HCT116 (cell line): ENCODE measurements at regions not wholly inside any gene's neighbourhood (a gene's known extent, or its start where the extent isn't known, plus 50 kb on each side); places are given as distances from the start of the nearest gene placed in this dataset.

ENCODE experiments used
- ATAC-seq: fragments of 200-7000 bp; cut with Tn5 transposase; 2 replicates; pipeline ENCODE4 v1.9.1; 2020; ENCODE audit warnings: mild to moderate bottlenecking, moderate library complexity
- BruUV-seq: library from RNA; stranded (reverse); fragments of 400-500 nt; replicated peaks from 2 replicates; lab custom pipeline; 2021; lab: Mats Ljungman, UMichigan
- CTCF ChIA-PET: fragments of 300-600 bp; sonication (Branson Sonifier 250); formaldehyde crosslinking; loops from one replicate; lab custom pipeline; 2021; ENCODE audit warnings: antibody characterized with exemption; lab: Charles Lee
- POLR2A ChIA-PET: fragments of 300-600, 350-600 bp; sonication (Branson Sonifier 250); formaldehyde crosslinking; loops from one replicate; lab custom pipeline; 2021; ENCODE audit warnings: antibody characterized with exemption; lab: Charles Lee
- RAD21 ChIA-PET, 2 experiments: fragments of 300-600 bp; sonication (Branson Sonifier 250); formaldehyde crosslinking; loops; one replicate each; lab custom pipeline; 2023; ENCODE audit warnings: low total read pairs in 2 of 2; ENCODE audit not compliant: uncharacterized antibody in 2 of 2, unreplicated experiment in 2 of 2, low non-redundant PET in 1 of 2; lab: Charles Lee
- DNase-seq: peaks from one replicate; pipeline ENCODE4 v3.0.0-alpha.2; 2010; ENCODE audit warnings: low read depth, low spot score
- H2AFZ ChIP-seq: fragments of 200-600 bp; shearing (Covaris generic), sonication (generic); 2 replicates; pipeline ENCODE4 v1.6.1; 2017; ENCODE audit warnings: low read depth, mixed run types, mixed read lengths, antibody characterized with exemption, low read length; ENCODE audit not compliant: poor library complexity, severe bottlenecking
- H3K27ac ChIP-seq: 2 replicates; pipeline ENCODE4 v1.5.1; 2012; ENCODE audit warnings: low read depth, low read length
- H3K27me3 ChIP-seq: fragments of 200-600 bp; sonication (generic); 2 replicates; pipeline ENCODE4 v1.6.1; 2016; ENCODE audit warnings: mixed run types, low read length, mixed read lengths; ENCODE audit not compliant: insufficient read depth
- H3K36me3 ChIP-seq, 2 experiments: fragments of 200-500 bp in 1 of 2; fragments of 200-600 bp in 1 of 2; sonication (Bioruptor generic) in 1 of 2; sonication (generic) in 1 of 2; 2 replicates each; pipeline versions ENCODE4 v1.5.1 to v1.6.1; 2014 to 2016; ENCODE audit warnings: low read length in 2 of 2, inconsistent platforms in 1 of 2, mixed read lengths in 1 of 2, mixed run types in 1 of 2; ENCODE audit not compliant: insufficient read depth in 2 of 2, control insufficient read depth in 1 of 2
- H3K4me1 ChIP-seq, 2 experiments: fragments of 200-600 bp in 1 of 2; sonication (generic) in 1 of 2; 2 replicates each; pipeline versions ENCODE4 v1.5.1 to v1.6.1; 2012 to 2017; ENCODE audit warnings: low read length in 2 of 2, inconsistent platforms in 1 of 2, mild to moderate bottlenecking in 1 of 2, mixed read lengths in 1 of 2, mixed run types in 1 of 2, moderate library complexity in 1 of 2; ENCODE audit not compliant: insufficient read depth in 2 of 2, control insufficient read depth in 1 of 2
- H3K4me2 ChIP-seq: fragments of 200-600 bp; sonication (generic); 2 replicates; pipeline ENCODE4 v1.6.1; 2017; ENCODE audit warnings: mixed run types, low read length, mixed read lengths
- H3K4me3 ChIP-seq, 2 experiments: fragments of 200-600 bp in 1 of 2; sonication (generic) in 1 of 2; replicated peaks in 1 of 2; 2 replicates each; pipeline ENCODE4 v1.5.1; 2011 to 2016; ENCODE audit warnings: low read length in 2 of 2, control low read depth in 1 of 2, low read depth in 1 of 2, mild to moderate bottlenecking in 1 of 2, mixed read lengths in 1 of 2, mixed run types in 1 of 2
- H3K79me2 ChIP-seq: fragments of 200-600 bp; sonication (generic); 2 replicates; pipeline ENCODE4 v1.6.1; 2017; ENCODE audit warnings: mild to moderate bottlenecking, mixed run types, low read length, moderate library complexity, mixed read lengths; ENCODE audit not compliant: insufficient read depth
- H3K9ac ChIP-seq: fragments of 200-600 bp; sonication (generic); 2 replicates; pipeline ENCODE4 v1.6.1; 2016; ENCODE audit warnings: low read length, mixed read lengths
- H3K9me2 ChIP-seq: fragments of 200-600 bp; sonication (generic), shearing (Covaris generic); 2 replicates; pipeline ENCODE4 v1.6.1; 2017; ENCODE audit warnings: mixed run types, mild to moderate bottlenecking, moderate library complexity; ENCODE audit not compliant: insufficient read depth
- H3K9me3 ChIP-seq, 2 experiments: fragments of 200-500 bp in 1 of 2; fragments of 200-600 bp in 1 of 2; sonication (Bioruptor generic) in 1 of 2; sonication (generic) in 1 of 2; 2 replicates each; pipeline ENCODE4 v1.6.1; 2014 to 2017; ENCODE audit warnings: low read length in 2 of 2, mixed read lengths in 2 of 2, inconsistent platforms in 1 of 2, low read depth in 1 of 2, mild to moderate bottlenecking in 1 of 2, mixed run types in 1 of 2, moderate library complexity in 1 of 2; ENCODE audit not compliant: control insufficient read depth in 1 of 2, insufficient read depth in 1 of 2
- H4K20me1 ChIP-seq: fragments of 200-600 bp; sonication (generic), shearing (Covaris generic); 2 replicates; pipeline ENCODE4 v1.6.1; 2017; ENCODE audit warnings: mixed run types, mild to moderate bottlenecking, moderate library complexity; ENCODE audit not compliant: insufficient read depth
- REST ChIP-seq: IDR thresholded peaks from 2 replicates; pipeline ENCODE4 v1.6.1; 2012; ENCODE audit warnings: low read depth
- ZNF274 ChIP-seq: fragments of 200-500 bp; sonication (Bioruptor generic); IDR thresholded peaks from 2 replicates; pipeline ENCODE4 v1.6.1; 2014; ENCODE audit warnings: mild to moderate bottlenecking, low read depth, low read length, inconsistent platforms
- intact Hi-C: fragments of 100-400 bp; cut with micrococcal nuclease; formaldehyde crosslinking; loops from 2 replicates; pipeline ENCODE4 v1.10.0; 2022
- TF ChIP-seq, protein P1 (sequence below): IDR thresholded peaks from 2 replicates; pipeline ENCODE4 v1.6.1; 2011; ENCODE audit warnings: mild to moderate bottlenecking, low read length, moderate library complexity; ENCODE audit not compliant: insufficient replicate concordance; ENCODE audit errors: extremely low read depth

- CTCF ChIA-PET = no interaction called here
- Histone ChIP-seq H3K79me2 (no peaks in the 10 kb centered on the region), H3K4me1 (no peaks in the 10 kb centered on the region), H3K36me3 (no peaks in the 10 kb centered on the region), H4K20me1 (no peaks in the 10 kb centered on the region), H3K4me3 (no peak overlapping the region), H3K27ac (no peak overlapping the region), H3K9me2 (no peaks in the 10 kb centered on the region), H3K9ac (no peak overlapping the region), H3K4me2 (no peak overlapping the region), H2AFZ (no peak overlapping the region), H3K27me3 (no peaks in the 10 kb centered on the region), H3K9me3 (peaks cover 0 to 27% of the 10 kb centered on the region in 2 experiments; a peak in 2 of 4 replicates)
- intact Hi-C loops = no loop called here
- TF ChIP-seq REST (no peak), ZNF274 (no peak)
- TF ChIP-seq, protein P1, sequence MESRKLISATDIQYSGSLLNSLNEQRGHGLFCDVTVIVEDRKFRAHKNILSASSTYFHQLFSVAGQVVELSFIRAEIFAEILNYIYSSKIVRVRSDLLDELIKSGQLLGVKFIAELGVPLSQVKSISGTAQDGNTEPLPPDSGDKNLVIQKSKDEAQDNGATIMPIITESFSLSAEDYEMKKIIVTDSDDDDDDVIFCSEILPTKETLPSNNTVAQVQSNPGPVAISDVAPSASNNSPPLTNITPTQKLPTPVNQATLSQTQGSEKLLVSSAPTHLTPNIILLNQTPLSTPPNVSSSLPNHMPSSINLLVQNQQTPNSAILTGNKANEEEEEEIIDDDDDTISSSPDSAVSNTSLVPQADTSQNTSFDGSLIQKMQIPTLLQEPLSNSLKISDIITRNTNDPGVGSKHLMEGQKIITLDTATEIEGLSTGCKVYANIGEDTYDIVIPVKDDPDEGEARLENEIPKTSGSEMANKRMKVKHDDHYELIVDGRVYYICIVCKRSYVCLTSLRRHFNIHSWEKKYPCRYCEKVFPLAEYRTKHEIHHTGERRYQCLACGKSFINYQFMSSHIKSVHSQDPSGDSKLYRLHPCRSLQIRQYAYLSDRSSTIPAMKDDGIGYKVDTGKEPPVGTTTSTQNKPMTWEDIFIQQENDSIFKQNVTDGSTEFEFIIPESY = no peak
- POLR2A ChIA-PET = no interaction called here
- no peak for ATAC-seq
- RAD21 ChIA-PET = no interaction called here
- BruUV-seq = no TSS peak
- no peak for DNase-seq
Measured at GRCh38 chr7:69095127-69095526, 503.1 kb upstream of the AUTS2 start.
